Astrocyte (in vitro differentiated cells and primary cell): ENCODE measurements at regions not wholly inside any gene's neighbourhood (a gene's known extent, or its start where the extent isn't known, plus 50 kb on each side); places are given as distances from the start of the nearest gene placed in this dataset.

ENCODE experiments used
- CTCF ChIP-seq: IDR thresholded peaks from 2 replicates; pipeline ENCODE4 v1.5.1; 2011; ENCODE audit warnings: low read depth, mild to moderate bottlenecking, inconsistent platforms, low read length, moderate library complexity; ENCODE audit not compliant: insufficient read depth
- EZH2 ChIP-seq: IDR thresholded peaks from 2 replicates; pipeline ENCODE4 v1.6.1; 2012; ENCODE audit warnings: mild to moderate bottlenecking, low read length, inconsistent platforms; ENCODE audit not compliant: insufficient read depth

GRCh38 chr15:70356919-70357318 lies 259.2 kb upstream of the TLE3 start:
- TF ChIP-seq CTCF: no peak
- no peak for TF ChIP-seq EZH2
